H1 (cell line): ENCODE measurements at regions not wholly inside any gene's neighbourhood (a gene's known extent, or its start where the extent isn't known, plus 50 kb on each side); places are given as distances from the start of the nearest gene placed in this dataset.

Experiments used
- CTCF ChIA-PET: fragments of 300-600 bp; sonication (Branson Sonifier 250); formaldehyde crosslinking; loops from one replicate; lab custom pipeline; 2021; ENCODE audit not compliant: partially characterized antibody; lab: Charles Lee
- POLR2A ChIA-PET: fragments of 300-600 bp; sonication (Branson Sonifier 250); formaldehyde crosslinking; loops from one replicate; lab custom pipeline; 2021; ENCODE audit warnings: inconsistent platforms; ENCODE audit not compliant: partially characterized antibody; lab: Charles Lee
- DNase-seq, 2 experiments: peaks; one replicate each; pipeline versions ENCODE4 v3.0.0 to v3.0.0-alpha.2; 2010 to 2022; ENCODE audit warnings: low spot score in 2 of 2, low read depth in 1 of 2, mixed read lengths in 1 of 2
- FAIRE-seq: peaks from 2 replicates; lab custom pipeline; 2011; peaks lifted over from hg19 to GRCh38; lab: Jason Lieb, UNC
- H2AFZ ChIP-seq: 2 replicates; pipeline ENCODE4 v1.8.1; 2012; ENCODE audit warnings: low read length, inconsistent platforms
- H2AK5ac ChIP-seq: 2 replicates; pipeline ENCODE4 v1.6.1; 2013; ENCODE audit warnings: low read depth, low read length
- H2BK120ac ChIP-seq: replicated peaks from 2 replicates; pipeline ENCODE3; 2013; ENCODE audit warnings: low read depth, low read length, inconsistent platforms
- H2BK12ac ChIP-seq: 2 replicates; pipeline ENCODE4 v1.6.1; 2013; ENCODE audit warnings: low read depth, low read length
- H2BK15ac ChIP-seq: 2 replicates; pipeline ENCODE4 v1.6.1; 2013; ENCODE audit warnings: low read length
- H2BK20ac ChIP-seq: 2 replicates; pipeline ENCODE4 v1.6.1; 2013; ENCODE audit warnings: low read length
- H2BK5ac ChIP-seq: 2 replicates; pipeline ENCODE4 v1.6.1; 2013; ENCODE audit warnings: low read depth, low read length
- H3K14ac ChIP-seq: 2 replicates; pipeline ENCODE4 v1.6.1; 2013; ENCODE audit warnings: inconsistent platforms; ENCODE audit not compliant: insufficient read length
- H3K18ac ChIP-seq: 2 replicates; pipeline ENCODE4 v1.6.1; 2013; ENCODE audit warnings: low read length; ENCODE audit errors: extremely low read depth
- H3K23ac ChIP-seq: 2 replicates; pipeline ENCODE4 v1.6.1; 2013; ENCODE audit warnings: inconsistent platforms; ENCODE audit not compliant: insufficient read length
- H3K23me2 ChIP-seq: 2 replicates; pipeline ENCODE4 v1.6.1; 2013; ENCODE audit warnings: low read depth, low read length
- H3K27ac ChIP-seq: 2 replicates; pipeline ENCODE4 v1.6.1; 2011; ENCODE audit warnings: low read depth, low read length, inconsistent platforms
- H3K27me3 ChIP-seq, 4 experiments: replicated peaks in 1 of 4; 1 replicate in 1 of 4; 2 replicates in 3 of 4; pipeline versions ENCODE4 v1.6.1 to v1.8.1; 2011 to 2013; ENCODE audit warnings: low read length in 3 of 4, mild to moderate bottlenecking in 3 of 4, inconsistent platforms in 2 of 4, mixed read lengths in 2 of 4, moderate library complexity in 1 of 4; ENCODE audit not compliant: control insufficient read depth in 3 of 4, insufficient read depth in 3 of 4; ENCODE audit errors: extremely low read depth in 1 of 4
- H3K36me3 ChIP-seq, 4 experiments: 2 replicates each; pipeline versions ENCODE4 v1.6.1 to v1.8.1; 2011 to 2013; ENCODE audit warnings: mild to moderate bottlenecking in 4 of 4, low read length in 3 of 4, moderate library complexity in 2 of 4, control low read depth in 1 of 4, inconsistent platforms in 1 of 4; ENCODE audit not compliant: insufficient read depth in 4 of 4, control insufficient read depth in 2 of 4
- H3K4ac ChIP-seq: replicated peaks from 2 replicates; pipeline ENCODE3; 2013; ENCODE audit warnings: low read length, low read depth, mixed read lengths, inconsistent platforms; ENCODE audit not compliant: insufficient read length
- H3K4me1 ChIP-seq, 4 experiments: replicated peaks in 1 of 4; 1 replicate in 1 of 4; 2 replicates in 3 of 4; pipeline versions ENCODE4 v1.6.1 to v1.8.1; 2011 to 2013; ENCODE audit warnings: low read length in 3 of 4, inconsistent platforms in 2 of 4, mixed read lengths in 1 of 4; ENCODE audit not compliant: insufficient read depth in 4 of 4, control insufficient read depth in 3 of 4
- H3K4me2 ChIP-seq, 2 experiments: 2 replicates each; pipeline versions ENCODE4 v1.6.1 to v1.8.1; 2011 to 2013; ENCODE audit warnings: low read depth in 2 of 2, low read length in 2 of 2, control low read depth in 1 of 2, inconsistent platforms in 1 of 2, mild to moderate bottlenecking in 1 of 2; ENCODE audit not compliant: insufficient read depth in 1 of 2
- H3K4me3 ChIP-seq, 4 experiments: fragments of 200-600, 300-600 bp in 1 of 4; sonication (generic), shearing (Covaris generic), sonication (Bioruptor Twin) in 1 of 4; 2 replicates each; pipeline versions ENCODE4 v1.5.1 to v1.8.1; 2011 to 2016; ENCODE audit warnings: low read length in 4 of 4, low read depth in 3 of 4, control low read depth in 2 of 4, inconsistent platforms in 2 of 4, mild to moderate bottlenecking in 2 of 4, mixed read lengths in 1 of 4, moderate library complexity in 1 of 4; ENCODE audit not compliant: insufficient read depth in 2 of 4; ENCODE audit errors: extremely low read depth in 1 of 4
- H3K56ac ChIP-seq: replicated peaks from 2 replicates; pipeline ENCODE3; 2013; ENCODE audit warnings: low read depth, mild to moderate bottlenecking, mixed read lengths, low read length, inconsistent platforms; ENCODE audit not compliant: insufficient read length
- H3K79me1 ChIP-seq: 2 replicates; pipeline ENCODE4 v1.6.1; 2013; ENCODE audit warnings: low read depth, low read length, control low read depth
- H3K79me2 ChIP-seq, 2 experiments: 2 replicates each; pipeline versions ENCODE4 v1.6.1 to v1.8.1; 2012 to 2013; ENCODE audit warnings: low read length in 2 of 2, mild to moderate bottlenecking in 2 of 2, inconsistent platforms in 1 of 2; ENCODE audit not compliant: insufficient read depth in 2 of 2, control insufficient read depth in 1 of 2
- H3K9ac ChIP-seq, 4 experiments: replicated peaks in 1 of 4; 1 replicate in 1 of 4; 2 replicates in 3 of 4; pipeline versions ENCODE4 v1.6.1 to v1.8.1; 2011 to 2013; ENCODE audit warnings: low read depth in 3 of 4, low read length in 3 of 4, control low read depth in 2 of 4, mild to moderate bottlenecking in 2 of 4, moderate library complexity in 2 of 4, inconsistent platforms in 1 of 4; ENCODE audit errors: extremely low read depth in 1 of 4
- H3K9me3 ChIP-seq, 2 experiments: 2 replicates each; pipeline versions ENCODE4 v1.6.1 to v1.8.1; 2012 to 2013; ENCODE audit warnings: mild to moderate bottlenecking in 2 of 2, moderate library complexity in 2 of 2, control low read depth in 1 of 2, inconsistent platforms in 1 of 2, low read depth in 1 of 2, low read length in 1 of 2, mixed read lengths in 1 of 2; ENCODE audit not compliant: insufficient read depth in 2 of 2
- H4K20me1 ChIP-seq, 2 experiments: replicated peaks in 1 of 2; 2 replicates each; pipeline versions ENCODE3 to v1.8.1; 2011 to 2013; ENCODE audit warnings: inconsistent platforms in 2 of 2, low read length in 2 of 2, mild to moderate bottlenecking in 1 of 2; ENCODE audit not compliant: insufficient read depth in 2 of 2, control insufficient read depth in 1 of 2
- H4K5ac ChIP-seq: 2 replicates; pipeline ENCODE4 v1.6.1; 2013; ENCODE audit warnings: low read length, low read depth, mixed read lengths, inconsistent platforms; ENCODE audit not compliant: insufficient read length
- H4K8ac ChIP-seq: 2 replicates; pipeline ENCODE4 v1.8.0; 2013; ENCODE audit warnings: mild to moderate bottlenecking, moderate library complexity, low read length, inconsistent platforms; ENCODE audit not compliant: insufficient read depth; ENCODE audit errors: extremely low read depth
- H4K91ac ChIP-seq: replicated peaks from 2 replicates; pipeline ENCODE3; 2013; ENCODE audit warnings: low read length, mixed read lengths, inconsistent platforms; ENCODE audit not compliant: insufficient read length
- SAP30 ChIP-seq: fragments of 300-600 bp; sonication (generic); IDR thresholded peaks from 2 replicates; pipeline ENCODE4 v1.7.1; 2012; ENCODE audit warnings: low read length, moderate library complexity, mild to moderate bottlenecking, inconsistent platforms; ENCODE audit not compliant: insufficient read depth, insufficient replicate concordance
- WGBS, 2 experiments: shearing (Covaris generic) in 1 of 2; methylation state at CpG; one replicate each; pipeline versions ENCODE4 v1.1.6 to v1.1.7; 2013 to 2015; ENCODE audit warnings: low lambda C conversion rate in 2 of 2, mixed read lengths in 2 of 2, inconsistent platforms in 1 of 2, low coverage in 1 of 2, missing lambda C conversion rate in 1 of 2; ENCODE audit not compliant: insufficient replicate concordance in 2 of 2, insufficient coverage in 1 of 2, insufficient read length in 1 of 2; ENCODE audit errors: extremely low coverage in 1 of 2, missing lambda C conversion rate in 1 of 2; 5-methylcytosine and 5-hydroxymethylcytosine counted together
- TF ChIP-seq, protein P1 (sequence below): IDR thresholded peaks from 2 replicates; pipeline ENCODE4 v1.6.1; 2012; ENCODE audit warnings: inconsistent platforms

DNA sequence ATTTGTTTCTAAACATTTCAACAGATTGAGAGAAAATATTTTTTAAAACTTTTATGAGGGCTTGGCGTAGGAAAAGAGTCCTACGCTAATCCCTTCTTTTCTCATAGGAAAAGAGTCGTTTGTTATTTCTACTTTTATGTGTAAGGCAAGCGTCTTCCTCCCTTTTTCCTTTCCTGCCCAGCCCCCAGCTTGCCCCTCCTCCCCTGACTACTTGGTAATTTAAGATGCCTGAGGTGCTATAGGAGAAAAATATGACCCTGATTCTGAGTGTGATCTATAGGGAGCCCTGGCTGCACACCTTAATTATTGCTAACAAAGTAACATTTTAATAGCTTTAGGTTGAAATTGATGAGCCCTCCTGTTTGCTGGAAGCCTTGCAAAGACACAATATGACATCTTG is 373.6 kb downstream of the PBX1 start:
- no peaks in the 10 kb centered on the region for H3K79me1 ChIP-seq
- H2BK120ac ChIP-seq, result no peak overlapping the region
- no peak overlapping the region for H3K14ac ChIP-seq
- no peaks in the 10 kb centered on the region for H3K27me3 ChIP-seq
- H4K91ac ChIP-seq, result no peak overlapping the region
- no peak overlapping the region for H3K4me3 ChIP-seq
- H4K5ac ChIP-seq, result no peak overlapping the region
- H3K23ac ChIP-seq, result no peak overlapping the region
- CTCF ChIA-PET, result interaction anchor here (0.7 to 1.7 kb wide), 4 partner anchors 18 to 259 kb away, joined by 3 to 6 read pairs (median 3); no protein-coding TSS in a partner anchor
- no peak overlapping the region for H2BK5ac ChIP-seq
- H2BK15ac ChIP-seq, result no peak overlapping the region
- no peak overlapping the region for H3K4me2 ChIP-seq
- no peak overlapping the region for H3K18ac ChIP-seq
- no peaks in the 10 kb centered on the region; a peak in 1 of 7 replicates for H3K4me1 ChIP-seq
- H4K8ac ChIP-seq, result no peak overlapping the region
- no peak for FAIRE-seq
- H3K79me2 ChIP-seq, result no peaks in the 10 kb centered on the region
- no peak overlapping the region for H3K27ac ChIP-seq
- DNase-seq, result no peak
- WGBS, 2 experiments, result 52% methylated on average over 4 of the region's 4 CpGs; no CpG with 5 or more reads in 1 of the 2 experiments
- H3K36me3 ChIP-seq, result no peaks in the 10 kb centered on the region
- H3K4ac ChIP-seq, result no peak overlapping the region
- no peak overlapping the region for H2BK20ac ChIP-seq
- H4K20me1 ChIP-seq, result no peaks in the 10 kb centered on the region
- no peaks in the 10 kb centered on the region for H3K23me2 ChIP-seq
- H3K56ac ChIP-seq, result no peak overlapping the region
- TF ChIP-seq, protein P1, sequence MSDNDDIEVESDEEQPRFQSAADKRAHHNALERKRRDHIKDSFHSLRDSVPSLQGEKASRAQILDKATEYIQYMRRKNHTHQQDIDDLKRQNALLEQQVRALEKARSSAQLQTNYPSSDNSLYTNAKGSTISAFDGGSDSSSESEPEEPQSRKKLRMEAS, result no peak
- no peak for TF ChIP-seq SAP30
- TF ChIP-seq, all 59 proteins: peak for 0
- Histone ChIP-seq H2AK5ac (no peak overlapping the region), H3K9me3 (no peaks in the 10 kb centered on the region), H2BK12ac (no peak overlapping the region), H2AFZ (no peak overlapping the region), H3K9ac (no peak overlapping the region)
- POLR2A ChIA-PET, result no interaction called here
